ENCODE measurements at regions not wholly inside any gene's neighbourhood (a gene's known extent, or its start where the extent isn't known, plus 50 kb on each side); places are given as distances from the start of the nearest gene placed in this dataset.

DNA sequence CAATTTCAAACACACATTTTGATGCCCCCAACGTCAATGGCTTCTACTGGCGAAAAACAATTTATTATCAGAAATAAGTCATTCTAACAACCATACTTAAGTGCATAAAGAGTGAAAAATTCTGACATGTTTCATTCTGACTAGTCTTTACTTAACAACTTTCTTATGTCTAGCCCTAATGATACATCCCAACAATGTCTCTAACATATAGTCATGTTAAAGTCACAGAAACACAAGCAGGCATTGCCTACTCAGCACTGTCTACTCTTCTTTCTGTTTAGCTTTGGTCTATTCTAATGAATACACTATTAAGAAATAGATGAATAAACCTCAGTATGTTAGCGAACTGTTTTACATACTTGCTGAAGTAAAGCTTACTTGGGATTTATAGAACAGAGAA is 105.8 kb upstream of the DUSP10 start:
- TF ChIP-seq, protein P1, sequence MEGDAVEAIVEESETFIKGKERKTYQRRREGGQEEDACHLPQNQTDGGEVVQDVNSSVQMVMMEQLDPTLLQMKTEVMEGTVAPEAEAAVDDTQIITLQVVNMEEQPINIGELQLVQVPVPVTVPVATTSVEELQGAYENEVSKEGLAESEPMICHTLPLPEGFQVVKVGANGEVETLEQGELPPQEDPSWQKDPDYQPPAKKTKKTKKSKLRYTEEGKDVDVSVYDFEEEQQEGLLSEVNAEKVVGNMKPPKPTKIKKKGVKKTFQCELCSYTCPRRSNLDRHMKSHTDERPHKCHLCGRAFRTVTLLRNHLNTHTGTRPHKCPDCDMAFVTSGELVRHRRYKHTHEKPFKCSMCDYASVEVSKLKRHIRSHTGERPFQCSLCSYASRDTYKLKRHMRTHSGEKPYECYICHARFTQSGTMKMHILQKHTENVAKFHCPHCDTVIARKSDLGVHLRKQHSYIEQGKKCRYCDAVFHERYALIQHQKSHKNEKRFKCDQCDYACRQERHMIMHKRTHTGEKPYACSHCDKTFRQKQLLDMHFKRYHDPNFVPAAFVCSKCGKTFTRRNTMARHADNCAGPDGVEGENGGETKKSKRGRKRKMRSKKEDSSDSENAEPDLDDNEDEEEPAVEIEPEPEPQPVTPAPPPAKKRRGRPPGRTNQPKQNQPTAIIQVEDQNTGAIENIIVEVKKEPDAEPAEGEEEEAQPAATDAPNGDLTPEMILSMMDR (IDR thresholded peaks at IDR 0.05; ENCODE audit: insufficient read depth, low read depth, low read length, missing control alignments): no peak

GRCh38 chr1:221845650-221846371 is 103.9 kb upstream of the DUSP10 start:
- no peak overlapping the region for H3K4me3 ChIP-seq (ENCODE audit: low read length)
- TF ChIP-seq, protein P1 (IDR thresholded peaks at IDR 0.05; ENCODE audit: insufficient read depth, low read depth, low read length, missing control alignments): peak; percentile 29
- peak; percentile 98 for DNase-seq (ENCODE audit: low read depth)

More for the DNA sequence above, 105.8 kb upstream of the DUSP10 start:
- no peak overlapping the region for H3K4me3 ChIP-seq (ENCODE audit: low read length)
- DNase-seq (ENCODE audit: low read depth): no peak

GRCh38 chr1:221841983-221842335 is 100.1 kb upstream of the DUSP10 start:
- no peak for DNase-seq (ENCODE audit: low read depth)
- no peak overlapping the region for H3K4me3 ChIP-seq (ENCODE audit: low read length)
- TF ChIP-seq, protein P1 (IDR thresholded peaks at IDR 0.05; ENCODE audit: insufficient read depth, low read depth, low read length, missing control alignments): no peak

GRCh38 chr1:221841251-221841982 is 99.5 kb upstream of the DUSP10 start:
- TF ChIP-seq, protein P1 (IDR thresholded peaks at IDR 0.05; ENCODE audit: insufficient read depth, low read depth, low read length, missing control alignments): no peak
- DNase-seq (ENCODE audit: low read depth): no peak
- H3K4me3 ChIP-seq (ENCODE audit: low read length): no peak overlapping the region

DNA sequence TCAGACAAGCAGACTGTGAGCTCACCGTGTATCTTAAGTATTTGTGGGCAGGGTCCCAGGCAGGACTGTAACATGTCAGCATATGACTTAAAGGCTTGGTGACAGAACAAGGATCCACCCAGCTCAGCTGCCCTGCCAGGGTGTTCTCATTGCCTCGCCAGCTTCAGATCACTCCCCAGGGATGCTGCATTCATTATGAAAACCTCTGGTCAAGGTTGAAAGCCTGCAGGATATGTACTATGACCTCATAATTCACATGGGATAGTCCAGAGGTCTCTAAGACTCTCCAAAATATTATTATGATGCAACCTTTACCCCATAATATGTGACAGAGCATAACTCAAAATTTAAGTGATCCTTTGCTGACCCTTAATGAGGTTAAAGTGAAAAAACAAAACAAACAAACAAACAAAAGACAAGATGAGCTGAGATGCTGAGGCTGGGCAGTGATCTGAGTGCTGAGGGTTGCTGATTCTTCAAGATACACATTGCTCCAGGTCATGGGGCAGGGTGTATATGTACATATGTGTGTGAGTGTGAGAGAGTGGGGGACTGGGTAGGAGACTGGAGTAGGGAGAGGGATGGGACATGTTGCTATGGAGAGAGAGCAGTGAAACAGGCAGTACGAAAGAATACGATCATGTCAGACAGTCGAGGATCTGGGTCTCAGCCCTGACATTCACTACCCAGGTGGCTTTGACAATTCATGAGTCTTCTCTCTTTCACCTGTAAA is 98.8 kb upstream of the DUSP10 start:
- H3K4me3 ChIP-seq (ENCODE audit: low read length): no peak overlapping the region
- TF ChIP-seq, protein P1 (IDR thresholded peaks at IDR 0.05; ENCODE audit: insufficient read depth, low read depth, low read length, missing control alignments): no peak
- DNase-seq (ENCODE audit: low read depth): peak; percentile 28

- peak; percentile 100 for DNase-seq (ENCODE audit: low read depth)
- TF ChIP-seq, protein P1 (IDR thresholded peaks at IDR 0.05; ENCODE audit: insufficient read depth, low read depth, low read length, missing control alignments): no peak
- no peak overlapping the region for H3K4me3 ChIP-seq (ENCODE audit: low read length)
These were observed 98.0 kb upstream of the DUSP10 start for GRCh38 chr1:221839782-221840395.

All from epithelial cell of esophagus (primary cell).